HG02884 (cell line): ENCODE measurements at regions not wholly inside any gene's neighbourhood (a gene's known extent, or its start where the extent isn't known, plus 50 kb on each side); places are given as distances from the start of the nearest gene placed in this dataset.
A peak's percentile ranks its signal among the peaks of the same experiment; 100 is the strongest.

ENCODE experiments used
- ATAC-seq: cut with Tn5 transposase; IDR thresholded peaks from one replicate; pipeline ENCODE4 v1.9.1; 2021; ENCODE audit warnings: mild to moderate bottlenecking, moderate library complexity; ENCODE audit not compliant: unreplicated experiment

- no peak for ATAC-seq
Measured at GRCh38 chr6:150711061-150711460, 111.4 kb downstream of the PLEKHG1 start.

- no peak for ATAC-seq
Measured at GRCh38 chr6:150711584-150712504, 112.2 kb downstream of the PLEKHG1 start.

- ATAC-seq = no peak
Measured at GRCh38 chr6:150712505-150713252, 113.0 kb downstream of the PLEKHG1 start.

GRCh38 chr6:150713487-150713886 is 113.8 kb downstream of the PLEKHG1 start:
- no peak for ATAC-seq

GRCh38 chr6:150713931-150714330 is 114.2 kb downstream of the PLEKHG1 start:
- no peak for ATAC-seq

- no peak for ATAC-seq
Measured at GRCh38 chr6:150715133-150715532, 115.4 kb downstream of the PLEKHG1 start.

GRCh38 chr6:150717419-150717818 is 117.7 kb downstream of the PLEKHG1 start:
- no peak for ATAC-seq

GRCh38 chr6:150719099-150719766 is 119.5 kb downstream of the PLEKHG1 start:
- ATAC-seq = no peak

- no peak for ATAC-seq
Measured at GRCh38 chr6:150719831-150720230, 120.1 kb downstream of the PLEKHG1 start.

- peak; percentile 100 for ATAC-seq
Measured at GRCh38 chr6:150720774-150721233, 121.1 kb downstream of the PLEKHG1 start.

GRCh38 chr6:150721418-150722266 is 122.0 kb downstream of the PLEKHG1 start:
- no peak for ATAC-seq

GRCh38 chr6:150722614-150723344 is 123.1 kb downstream of the PLEKHG1 start:
- ATAC-seq = no peak

GRCh38 chr6:150723345-150723658 is 123.6 kb downstream of the PLEKHG1 start:
- ATAC-seq = no peak

GRCh38 chr6:150723857-150724256 is 124.2 kb downstream of the PLEKHG1 start:
- no peak for ATAC-seq

GRCh38 chr6:150725795-150726194 is 126.1 kb downstream of the PLEKHG1 start:
- ATAC-seq = no peak

- no peak for ATAC-seq
Measured at GRCh38 chr6:150729188-150729748, 129.6 kb downstream of the PLEKHG1 start.

- no peak for ATAC-seq
Measured at GRCh38 chr6:150730801-150731457, 131.2 kb downstream of the PLEKHG1 start.

- ATAC-seq = no peak
Measured at GRCh38 chr6:150732765-150733539, 132.6 kb upstream of the MTHFD1L start.
